GM19395 (cell line): ENCODE measurements at regions not wholly inside any gene's neighbourhood (a gene's known extent, or its start where the extent isn't known, plus 50 kb on each side); places are given as distances from the start of the nearest gene placed in this dataset.
"Not testable (repeated sequence)": the region's sequence is repeated elsewhere in the genome, so short reads cannot be mapped to it uniquely, and the experiment has no call there.

Experiments used
- ATAC-seq: cut with Tn5 transposase; IDR thresholded peaks from one replicate; pipeline ENCODE4 v1.9.1; 2021; ENCODE audit warnings: mild to moderate bottlenecking, moderate library complexity; ENCODE audit not compliant: unreplicated experiment

- not testable (repeated sequence) for ATAC-seq
Observed at GRCh38 chr15:77910030-77910911, 167.2 kb downstream of the TBC1D2B start.

GRCh38 chr15:77909182-77909940, 168.2 kb downstream of the TBC1D2B start:
- no peak for ATAC-seq

- not testable (repeated sequence) for ATAC-seq
Observed at GRCh38 chr15:77908752-77909111, 168.8 kb downstream of the TBC1D2B start.

GRCh38 chr15:77907824-77908751, 169.4 kb downstream of the TBC1D2B start:
- ATAC-seq: no peak

DNA sequence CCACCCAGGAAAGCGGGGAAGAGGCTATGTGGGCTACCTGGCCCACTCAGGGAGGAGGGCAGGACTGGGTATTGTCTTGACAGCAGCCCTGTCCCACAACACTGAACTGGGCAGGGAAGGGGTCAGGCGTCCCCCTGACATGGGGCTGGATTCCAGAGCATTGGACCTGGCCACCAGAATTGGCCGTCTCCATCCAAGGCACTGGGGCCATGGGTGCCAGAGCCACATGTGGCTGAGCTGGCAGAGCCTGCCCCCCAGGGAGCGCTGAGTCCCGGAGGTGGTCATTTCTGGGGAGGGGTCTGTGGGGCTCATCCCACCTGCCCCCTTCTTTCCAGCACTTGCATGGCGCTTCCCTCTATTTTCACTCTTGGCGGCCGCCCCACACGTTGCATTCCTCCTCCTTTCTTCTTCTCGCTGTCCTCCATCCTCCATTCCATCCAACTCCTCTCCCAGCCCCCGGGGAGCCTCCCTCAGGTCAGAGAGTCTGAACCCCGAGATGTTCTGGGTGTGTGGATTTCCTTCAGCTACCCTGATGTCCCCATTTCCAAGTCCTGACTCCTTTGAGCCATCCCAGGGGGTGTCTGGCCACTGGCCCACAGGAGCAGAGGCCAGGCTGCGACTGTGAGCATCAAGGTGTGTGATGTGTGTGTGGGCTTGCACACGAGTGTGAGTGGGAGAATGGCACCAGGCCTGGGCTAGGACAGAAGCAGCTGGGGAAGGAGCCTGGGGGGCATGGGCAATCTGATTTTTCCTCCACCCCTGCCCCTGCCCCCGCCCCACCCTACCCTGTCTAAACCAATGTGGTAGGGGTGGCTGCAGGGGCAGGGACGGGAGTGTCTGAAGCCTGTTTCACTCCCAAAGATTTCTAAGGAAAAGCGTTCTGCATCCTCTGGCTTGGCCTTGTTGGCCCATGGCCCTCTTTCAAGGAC, 171.2 kb downstream of the TBC1D2B start:
- not testable (repeated sequence) for ATAC-seq

DNA sequence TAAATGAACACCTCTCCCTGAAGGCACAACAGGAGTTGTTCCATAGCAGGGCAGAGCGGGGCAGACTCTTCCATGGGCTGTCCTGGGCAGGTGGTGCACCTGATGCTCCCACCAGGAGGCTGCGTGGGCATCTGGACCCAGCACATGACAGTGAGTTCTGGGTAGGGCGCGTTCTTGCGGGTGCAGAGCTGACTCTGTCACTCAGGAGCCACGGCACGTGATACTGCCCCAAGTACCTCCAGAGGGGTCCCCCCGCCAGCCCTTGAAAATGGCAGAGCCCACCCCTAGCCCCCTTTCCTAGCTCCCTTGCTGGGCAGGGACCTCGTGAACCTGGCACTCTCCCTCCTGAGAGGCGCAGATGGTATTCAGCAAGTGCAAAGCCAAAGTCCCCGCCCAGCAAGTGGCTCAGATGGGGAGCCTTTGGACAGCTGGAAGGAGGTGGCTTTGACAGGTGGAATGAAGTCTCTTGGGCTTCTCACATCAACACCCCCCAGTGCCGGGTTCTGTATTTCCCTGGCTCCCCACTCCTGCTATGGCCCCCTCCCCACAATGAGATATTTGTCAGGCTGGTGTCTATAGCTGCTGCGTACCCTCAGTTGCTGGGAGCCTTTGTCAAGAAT, 172.1 kb downstream of the TBC1D2B start:
- ATAC-seq: no peak

DNA sequence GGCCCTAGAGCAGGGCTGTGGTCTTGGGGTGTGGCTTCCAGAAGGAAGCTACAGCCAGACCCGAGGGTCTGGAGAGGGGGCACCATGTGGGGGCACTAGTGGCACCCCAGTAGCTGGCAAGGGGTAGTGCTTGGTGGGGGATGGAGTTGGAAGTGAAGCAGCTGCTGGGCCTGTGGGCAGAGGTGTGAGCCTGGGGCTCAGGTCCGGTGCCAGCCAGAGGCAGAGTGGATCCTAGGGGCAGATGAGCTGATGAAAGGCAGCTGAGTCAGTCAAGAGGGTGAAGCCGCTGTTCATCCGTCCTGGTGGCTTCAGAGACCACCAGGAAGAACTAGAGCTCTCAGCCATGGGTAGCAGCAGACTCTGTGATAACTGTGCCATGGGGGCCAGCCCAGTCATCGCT, 172.6 kb downstream of the TBC1D2B start:
- ATAC-seq: no peak

DNA sequence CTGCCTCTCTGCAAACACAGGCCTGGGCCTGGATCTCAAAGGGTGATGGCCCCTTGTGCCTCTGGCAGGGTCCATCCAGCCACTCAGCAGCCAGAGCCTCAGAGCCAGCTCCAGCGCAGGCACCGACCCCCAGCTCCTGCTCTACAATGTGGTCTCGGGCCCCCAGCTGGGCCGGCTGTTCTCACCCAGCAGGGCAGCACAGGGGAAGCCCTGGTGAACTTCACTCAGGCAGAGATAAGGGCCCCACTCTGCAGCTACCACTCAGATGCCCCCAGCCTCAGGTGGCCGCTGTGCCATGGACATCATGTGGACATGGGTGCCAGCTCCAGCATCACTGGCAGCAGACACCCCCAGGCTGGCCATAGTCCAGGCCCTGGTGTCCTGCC, 173.1 kb downstream of the TBC1D2B start:
- ATAC-seq: no peak

- ATAC-seq: not testable (repeated sequence)
Observed at GRCh38 chr15:77903761-77904435, 173.6 kb downstream of the TBC1D2B start.

DNA sequence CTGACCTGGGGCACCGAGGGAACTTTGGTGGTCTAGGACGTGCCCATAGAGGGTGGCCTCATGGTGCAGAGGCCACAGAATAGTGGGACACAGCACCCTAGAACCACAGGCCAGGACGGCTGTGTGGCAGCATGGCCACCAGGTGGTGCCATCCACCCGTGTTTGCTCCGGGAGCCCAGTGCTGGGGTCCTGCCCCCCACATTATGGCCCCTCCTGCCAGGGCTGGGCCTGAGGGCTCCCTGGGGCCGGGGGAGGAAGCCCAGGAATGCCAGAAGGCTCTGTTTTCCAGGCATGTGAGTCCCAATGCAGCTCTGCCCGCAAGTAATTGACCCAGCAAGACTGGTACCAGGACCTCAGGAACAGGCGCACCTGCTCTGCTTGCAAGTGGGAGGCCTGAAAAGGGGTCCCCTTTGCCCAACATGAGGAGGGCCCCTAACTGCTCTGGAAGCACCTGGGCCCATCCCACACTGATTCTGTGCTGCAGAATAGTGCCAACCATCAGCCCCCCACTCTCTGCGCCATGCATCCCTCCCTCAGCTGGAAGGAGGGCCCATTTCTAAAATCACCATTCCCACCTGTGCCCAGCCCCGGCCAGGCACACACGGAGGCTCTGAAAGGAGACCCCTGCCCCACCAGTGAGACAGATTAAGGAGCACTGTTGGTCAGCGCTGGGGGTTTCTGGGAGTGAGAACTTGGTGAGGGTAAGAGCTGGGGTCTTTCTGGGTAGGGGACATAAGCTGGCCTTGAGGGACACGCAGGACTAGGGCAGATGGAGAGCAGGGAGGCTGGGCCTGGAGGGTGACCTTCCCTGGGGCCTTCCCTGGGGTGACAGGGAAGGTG, 174.4 kb downstream of the TBC1D2B start:
- ATAC-seq: not testable (repeated sequence)

DNA sequence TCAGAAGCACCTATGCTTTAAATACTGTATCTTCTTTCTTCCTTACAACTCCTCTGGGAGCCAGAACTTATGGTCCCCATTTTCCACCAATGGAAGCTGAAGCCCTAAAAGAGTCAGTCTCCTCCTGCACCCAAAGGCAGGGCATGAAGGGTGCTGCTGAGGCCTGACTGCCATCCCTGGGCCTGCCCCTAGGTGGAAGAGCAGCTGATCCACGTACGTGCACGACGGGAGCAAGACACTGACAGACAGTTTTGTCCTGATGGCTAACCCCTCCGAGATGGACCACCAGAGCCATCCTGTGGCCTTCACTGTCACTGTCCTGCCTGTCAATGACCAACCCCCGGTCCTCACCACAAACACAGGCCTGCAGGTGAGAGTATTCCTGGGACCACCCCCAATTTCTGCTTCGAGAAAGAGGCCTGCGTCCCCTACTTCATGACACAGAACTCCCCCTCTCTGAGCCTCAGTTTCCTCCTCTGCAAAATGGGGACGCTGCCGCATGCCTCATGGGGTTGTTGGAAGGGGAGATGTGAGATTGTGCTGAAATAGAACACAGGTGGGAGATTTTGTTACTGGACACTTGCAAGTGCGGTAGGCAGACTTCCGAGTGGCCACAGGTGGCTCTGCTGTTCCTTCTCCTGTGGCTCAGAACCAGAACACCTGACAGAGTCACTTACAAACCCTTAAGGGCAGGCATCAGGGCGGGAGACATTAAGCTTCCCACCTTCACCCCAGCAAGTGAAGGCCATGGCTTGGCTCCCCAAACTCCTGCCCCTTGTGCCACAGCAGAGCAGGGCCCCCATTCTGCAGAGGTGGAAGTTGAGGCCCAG, 175.4 kb downstream of the TBC1D2B start:
- no peak for ATAC-seq

- ATAC-seq: no peak
Observed at GRCh38 chr15:77901251-77901881, 176.1 kb downstream of the TBC1D2B start.

DNA sequence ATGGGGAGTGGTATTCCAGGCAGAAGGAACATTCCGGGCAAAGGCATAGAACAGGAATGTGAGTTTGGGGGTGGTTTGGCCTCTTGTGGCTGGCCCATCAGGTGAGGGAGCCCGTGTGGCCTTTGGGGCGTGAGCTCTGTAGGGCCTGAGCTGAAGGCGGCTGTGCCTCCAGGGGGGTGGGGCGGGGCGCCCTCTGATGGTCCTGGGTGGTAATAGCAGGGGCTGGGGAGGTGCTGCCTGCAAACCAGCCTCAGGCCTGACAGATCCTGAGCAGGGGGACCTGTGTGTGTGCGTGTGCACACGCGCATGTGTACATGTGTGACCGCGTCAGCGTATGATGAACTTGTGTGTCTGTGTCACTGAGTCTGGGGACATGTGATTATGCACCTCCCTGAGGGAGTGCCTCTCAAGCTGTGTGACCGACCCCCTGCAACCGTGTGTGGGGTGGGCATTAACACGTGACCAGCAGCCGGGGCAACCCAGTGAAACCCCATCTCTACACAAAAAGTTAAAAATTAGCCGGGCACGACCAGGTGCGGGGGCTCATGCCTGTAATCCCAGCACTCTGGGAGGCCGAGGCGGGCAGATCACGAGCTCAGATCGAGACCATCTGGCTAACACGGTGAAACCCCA, 177.1 kb downstream of the TBC1D2B start:
- not testable (repeated sequence) for ATAC-seq

- not testable (repeated sequence) for ATAC-seq
Observed at GRCh38 chr15:77899776-77900175, 177.7 kb downstream of the TBC1D2B start.

DNA sequence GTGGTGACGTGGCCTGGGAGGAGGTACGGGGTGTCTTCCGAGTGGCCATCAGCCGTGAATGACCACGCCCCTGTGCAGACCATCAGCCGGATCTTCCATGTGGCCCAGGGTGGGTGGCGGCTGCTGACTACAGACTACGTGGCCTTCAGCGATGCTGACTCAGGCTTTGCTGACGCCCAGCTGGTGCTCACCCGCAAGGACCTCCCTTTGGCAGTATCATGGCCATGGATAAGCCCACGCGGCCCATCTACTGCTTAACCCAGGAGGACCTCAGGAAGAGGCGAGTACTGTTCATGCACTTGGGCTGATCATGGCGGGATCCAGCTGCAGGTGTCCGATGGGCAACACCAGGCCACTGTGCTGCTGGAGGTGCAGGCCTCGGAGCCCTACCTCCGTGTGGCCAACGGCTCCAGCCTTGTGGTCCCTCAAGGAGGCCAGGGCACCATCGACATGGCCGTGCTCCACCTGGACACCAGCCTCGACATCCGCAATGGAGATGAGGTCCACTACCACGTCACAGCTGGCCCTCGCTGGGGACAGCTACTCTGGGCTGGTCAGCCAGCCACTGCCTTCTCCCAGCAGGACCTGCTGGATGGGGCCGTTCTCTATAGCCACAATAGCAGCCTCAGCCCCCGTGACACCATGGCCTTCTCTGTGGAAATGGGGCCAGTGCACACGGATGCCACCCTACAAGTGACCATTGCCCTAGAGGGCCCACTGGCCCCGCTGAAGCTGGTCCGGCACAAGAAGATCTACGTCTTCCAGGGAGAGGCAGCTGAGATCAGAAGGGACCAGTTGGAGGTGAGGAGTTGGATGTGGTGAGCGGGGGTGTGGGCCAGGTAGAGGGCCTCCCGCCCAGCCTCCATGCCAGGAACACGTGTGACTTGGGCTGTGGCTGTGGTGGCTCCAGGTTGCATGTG, 178.4 kb downstream of the TBC1D2B start:
- no peak for ATAC-seq
